ENCODE measurements at regions not wholly inside any gene's neighbourhood (a gene's known extent, or its start where the extent isn't known, plus 50 kb on each side); places are given as distances from the start of the nearest gene placed in this dataset.
A peak's percentile ranks its signal among the peaks of the same experiment; 100 is the strongest.
"Not testable (repeated sequence)": the region's sequence is repeated elsewhere in the genome, so short reads cannot be mapped to it uniquely, and the experiment has no call there.

DNA sequence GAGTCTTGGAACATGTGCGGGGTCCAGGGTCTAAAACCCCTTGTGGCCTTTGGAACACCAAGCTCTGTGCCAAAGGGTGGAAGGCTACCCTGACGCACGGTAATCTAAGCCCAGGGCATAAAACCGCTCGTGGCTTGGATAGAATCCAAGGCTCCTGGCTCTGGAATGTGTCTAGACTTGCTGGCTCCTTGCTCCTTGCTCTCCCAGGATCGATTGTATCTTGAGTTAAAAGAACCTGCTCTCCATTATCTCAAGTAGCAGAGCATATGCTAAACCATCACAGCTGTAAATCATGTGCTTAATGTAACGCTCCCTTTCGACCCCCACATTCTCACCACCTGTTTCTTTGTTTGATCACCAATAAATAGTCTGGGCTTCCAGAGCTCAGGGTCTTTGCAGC lies 50.3 kb downstream of the TLCD4 start:
- DNase-seq, result peak; percentile 26
- H3K27ac ChIP-seq; intact Hi-C loops (cut with DNase I); H3K27me3 ChIP-seq; H3K9me3 ChIP-seq; H3K4me1 ChIP-seq; H3K36me3 ChIP-seq; H3K9ac ChIP-seq (ENCODE audit: low read depth in 2 of 2, low read length in 2 of 2); H3K4me3 ChIP-seq: not testable (repeated sequence)

DNA sequence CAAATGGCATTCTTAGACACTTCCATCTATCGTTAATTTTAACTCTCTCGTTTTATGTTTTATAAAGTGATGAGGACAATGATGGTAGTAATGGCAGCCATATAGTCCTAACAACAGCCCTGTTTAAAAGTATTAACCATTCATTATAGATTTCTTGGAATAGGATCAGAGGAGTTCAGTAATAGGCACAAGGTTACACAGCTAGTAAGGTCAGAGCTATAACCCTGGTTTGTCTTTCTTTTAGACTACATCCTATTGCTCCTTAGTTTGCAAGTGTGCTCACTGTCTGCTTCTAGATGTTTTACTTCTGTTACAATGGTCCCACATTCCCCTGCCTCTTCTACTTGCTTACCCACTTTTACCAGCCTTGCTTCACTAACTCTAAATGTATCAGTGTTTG lies 50.9 kb downstream of the TLCD4 start:
- no peak overlapping the region for H3K4me3 ChIP-seq
- TF ChIP-seq, protein P1, sequence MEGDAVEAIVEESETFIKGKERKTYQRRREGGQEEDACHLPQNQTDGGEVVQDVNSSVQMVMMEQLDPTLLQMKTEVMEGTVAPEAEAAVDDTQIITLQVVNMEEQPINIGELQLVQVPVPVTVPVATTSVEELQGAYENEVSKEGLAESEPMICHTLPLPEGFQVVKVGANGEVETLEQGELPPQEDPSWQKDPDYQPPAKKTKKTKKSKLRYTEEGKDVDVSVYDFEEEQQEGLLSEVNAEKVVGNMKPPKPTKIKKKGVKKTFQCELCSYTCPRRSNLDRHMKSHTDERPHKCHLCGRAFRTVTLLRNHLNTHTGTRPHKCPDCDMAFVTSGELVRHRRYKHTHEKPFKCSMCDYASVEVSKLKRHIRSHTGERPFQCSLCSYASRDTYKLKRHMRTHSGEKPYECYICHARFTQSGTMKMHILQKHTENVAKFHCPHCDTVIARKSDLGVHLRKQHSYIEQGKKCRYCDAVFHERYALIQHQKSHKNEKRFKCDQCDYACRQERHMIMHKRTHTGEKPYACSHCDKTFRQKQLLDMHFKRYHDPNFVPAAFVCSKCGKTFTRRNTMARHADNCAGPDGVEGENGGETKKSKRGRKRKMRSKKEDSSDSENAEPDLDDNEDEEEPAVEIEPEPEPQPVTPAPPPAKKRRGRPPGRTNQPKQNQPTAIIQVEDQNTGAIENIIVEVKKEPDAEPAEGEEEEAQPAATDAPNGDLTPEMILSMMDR (IDR thresholded peaks at IDR 0.05), result no peak
- no peaks in the 10 kb centered on the region for H3K27me3 ChIP-seq
- no peaks in the 10 kb centered on the region for H3K36me3 ChIP-seq
- H3K4me1 ChIP-seq, result no peaks in the 10 kb centered on the region
- no peak overlapping the region for H3K27ac ChIP-seq
- H3K9me3 ChIP-seq, result no peaks in the 10 kb centered on the region
- no peak overlapping the region for H3K9ac ChIP-seq (ENCODE audit: low read depth in 2 of 2, low read length in 2 of 2)
- DNase-seq, result no peak
- intact Hi-C loops (cut with DNase I), result no loop called here

DNA sequence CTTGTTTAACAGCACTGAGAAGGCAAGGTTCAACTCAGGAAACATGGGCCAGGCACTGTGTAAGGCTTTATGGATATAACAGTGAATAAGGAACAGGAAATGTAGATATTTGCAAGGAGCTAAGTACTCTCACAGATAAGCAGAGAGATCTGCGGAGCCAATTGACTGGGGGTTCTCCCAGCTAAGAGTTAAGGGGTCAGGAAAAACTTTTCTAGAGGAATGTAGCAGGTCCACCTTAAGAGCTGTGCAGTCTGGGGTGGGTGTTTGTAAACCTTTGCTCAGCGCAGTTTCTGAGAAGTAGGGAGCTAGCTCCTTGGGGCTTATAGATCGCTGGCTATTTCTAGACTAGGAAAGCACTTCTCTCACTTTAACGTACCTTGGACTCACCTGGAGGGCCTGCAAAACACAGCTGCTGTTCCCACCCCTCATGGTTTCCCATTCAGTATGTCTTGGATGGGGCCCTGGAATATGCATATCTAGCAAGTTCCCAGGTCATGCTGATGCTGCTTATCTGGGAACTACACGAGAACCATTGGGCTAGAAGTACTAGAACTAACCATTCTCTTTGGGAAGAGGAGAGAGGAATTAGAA lies 51.7 kb downstream of the TLCD4 start:
- Histone ChIP-seq H3K36me3 (no peaks in the 10 kb centered on the region), H3K27ac (no peak overlapping the region), H3K4me3 (no peak overlapping the region), H3K9me3 (no peaks in the 10 kb centered on the region), H3K4me1 (no peaks in the 10 kb centered on the region), H3K9ac (ENCODE audit: low read depth in 2 of 2, low read length in 2 of 2) (no peak overlapping the region), H3K27me3 (no peaks in the 10 kb centered on the region)
- no peak for DNase-seq
- intact Hi-C loops (cut with DNase I), result no loop called here
- TF ChIP-seq, protein P1 (IDR thresholded peaks at IDR 0.05), result no peak

DNA sequence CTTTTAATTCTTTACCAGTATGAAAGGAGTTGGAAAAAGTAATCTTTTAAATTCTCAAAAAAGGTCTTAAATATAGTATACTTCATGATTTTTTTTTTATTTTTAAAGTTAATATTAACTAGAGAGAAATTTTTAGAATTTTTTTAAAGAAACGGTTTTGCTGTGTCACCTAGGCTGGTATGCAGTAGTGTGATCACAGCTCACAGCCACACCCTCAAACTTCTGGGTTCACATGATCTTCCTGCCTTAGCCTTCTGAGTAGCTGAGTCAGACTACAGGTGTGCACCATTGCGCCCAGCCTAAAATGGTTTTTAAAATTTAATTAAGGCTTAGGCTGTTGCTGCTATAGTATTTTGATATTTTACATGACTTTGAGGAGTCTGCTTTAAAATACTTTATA lies 52.4 kb downstream of the TLCD4 start:
- H3K27ac ChIP-seq, result no peak overlapping the region
- no peaks in the 10 kb centered on the region for H3K27me3 ChIP-seq
- H3K4me3 ChIP-seq, result no peak overlapping the region
- intact Hi-C loops (cut with DNase I), result no loop called here
- H3K9ac ChIP-seq (ENCODE audit: low read depth in 2 of 2, low read length in 2 of 2), result no peak overlapping the region
- no peaks in the 10 kb centered on the region for H3K4me1 ChIP-seq
- TF ChIP-seq, protein P1 (IDR thresholded peaks at IDR 0.05), result no peak
- no peaks in the 10 kb centered on the region for H3K36me3 ChIP-seq
- DNase-seq, result no peak
- H3K9me3 ChIP-seq, result no peaks in the 10 kb centered on the region

DNA sequence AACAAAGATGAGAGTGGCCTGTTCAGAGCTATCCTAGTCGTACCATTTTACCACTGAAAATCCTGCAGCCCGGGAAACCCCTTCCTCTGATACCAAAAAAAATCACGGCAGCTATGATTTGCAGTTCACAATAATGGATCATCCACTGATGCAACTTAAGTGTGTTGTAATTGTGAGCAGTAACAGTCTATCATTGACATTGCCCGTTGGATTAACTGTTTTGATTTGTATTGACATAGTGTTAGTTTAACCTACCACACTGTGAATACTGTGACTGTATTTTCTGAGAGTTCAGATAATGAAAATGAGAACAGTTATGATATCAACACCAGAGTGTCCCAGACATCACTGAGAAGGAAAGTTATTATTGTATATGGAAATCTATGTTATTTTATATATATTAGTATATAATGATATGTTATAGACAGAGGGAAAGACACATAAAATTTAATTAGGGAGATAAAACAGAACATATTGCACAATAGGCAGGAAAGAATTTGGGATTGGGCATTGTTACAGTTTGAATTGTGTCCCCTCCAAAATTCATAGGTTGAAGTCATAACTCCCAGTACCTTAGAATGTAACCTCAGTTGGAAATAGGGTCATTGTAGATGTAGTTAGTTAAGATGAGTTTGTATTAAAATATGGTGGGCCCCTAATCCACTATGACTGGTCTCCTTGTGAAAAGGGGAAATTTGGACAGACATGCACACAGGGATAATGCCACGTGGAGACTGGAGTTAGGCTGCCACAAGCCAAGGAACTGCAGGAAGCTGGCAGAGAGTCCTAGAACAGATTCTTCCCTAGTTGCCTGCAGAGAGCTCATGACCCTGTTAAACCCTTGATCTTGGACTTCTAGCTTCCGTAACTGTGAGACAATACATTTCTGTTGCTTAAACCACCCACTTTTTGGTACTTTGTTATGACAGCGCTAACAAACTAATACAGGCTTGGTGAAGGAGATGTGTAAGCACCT lies 54.4 kb downstream of the TLCD4 start:
- DNase-seq, result no peak
- no peaks in the 10 kb centered on the region for H3K9me3 ChIP-seq
- H3K9ac ChIP-seq (ENCODE audit: low read depth in 2 of 2, low read length in 2 of 2), result no peak overlapping the region
- H3K4me3 ChIP-seq, result no peak overlapping the region
- no peak overlapping the region for H3K27ac ChIP-seq
- no peaks in the 10 kb centered on the region for H3K27me3 ChIP-seq
- intact Hi-C loops (cut with DNase I), result no loop called here
- H3K36me3 ChIP-seq, result no peaks in the 10 kb centered on the region
- TF ChIP-seq, protein P1 (IDR thresholded peaks at IDR 0.05), result no peak
- H3K4me1 ChIP-seq, result no peaks in the 10 kb centered on the region

DNA sequence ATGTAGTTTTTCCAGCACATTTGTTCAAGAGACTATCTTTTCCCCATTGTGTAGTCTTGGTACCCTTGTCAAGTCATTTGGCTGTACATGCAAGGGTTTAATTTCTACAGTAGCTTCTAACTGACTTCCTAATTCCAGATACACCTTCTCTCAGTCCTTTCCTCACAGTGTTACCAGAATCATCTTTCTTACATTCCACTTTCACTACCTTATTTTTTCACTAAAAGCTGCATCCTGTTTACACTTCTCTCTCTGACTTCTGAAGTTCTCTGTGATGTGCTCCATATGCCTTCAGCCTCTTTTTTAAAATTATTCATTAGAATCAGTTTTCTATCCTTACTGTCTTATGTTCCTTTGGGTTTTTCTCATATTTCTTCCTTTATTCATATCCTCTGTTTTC lies 57.1 kb upstream of the RWDD3 start:
- Histone ChIP-seq H3K4me1 (no peaks in the 10 kb centered on the region), H3K9me3 (no peaks in the 10 kb centered on the region), H3K4me3 (no peak overlapping the region), H3K27ac (no peak overlapping the region), H3K36me3 (no peaks in the 10 kb centered on the region), H3K9ac (ENCODE audit: low read depth in 2 of 2, low read length in 2 of 2) (no peak overlapping the region), H3K27me3 (no peaks in the 10 kb centered on the region)
- TF ChIP-seq, protein P1 (IDR thresholded peaks at IDR 0.05), result no peak
- no peak for DNase-seq
- intact Hi-C loops (cut with DNase I), result no loop called here

Data from colonic mucosa (tissue), 4 donors.